BLaER1 treated with 17β-estradiol and CSF1 and Interleukin-3, amounts not matched to agents 10 nM and 100 nM (cell line): ENCODE measurements at regions not wholly inside any gene's neighbourhood (a gene's known extent, or its start where the extent isn't known, plus 50 kb on each side); places are given as distances from the start of the nearest gene placed in this dataset.

Source experiments
- H3K27ac ChIP-seq, 11 experiments: shearing (Covaris generic); formaldehyde crosslinking; 2 replicates each; pipeline ENCODE4 v1.8.1; 2022
- H3K27me3 ChIP-seq, 11 experiments: shearing (Covaris generic); formaldehyde crosslinking; 2 replicates each; pipeline ENCODE4 v1.8.1; 2022
- H3K36me3 ChIP-seq, 11 experiments: shearing (Covaris generic); formaldehyde crosslinking; 2 replicates each; pipeline ENCODE4 v1.8.1; 2022
- H3K4me1 ChIP-seq, 10 experiments: shearing (Covaris generic); formaldehyde crosslinking; 2 replicates each; pipeline ENCODE4 v1.8.1; 2022
- H3K4me2 ChIP-seq, 11 experiments: shearing (Covaris generic); formaldehyde crosslinking; 2 replicates each; pipeline ENCODE4 v1.8.1; 2022
- H3K4me3 ChIP-seq, 10 experiments: shearing (Covaris generic); formaldehyde crosslinking; 2 replicates each; pipeline ENCODE4 v1.8.1; 2022
- H3K9ac ChIP-seq, 11 experiments: shearing (Covaris generic); formaldehyde crosslinking; 2 replicates each; pipeline ENCODE4 v1.8.1; 2022
- H3K9me3 ChIP-seq, 11 experiments: shearing (Covaris generic); formaldehyde crosslinking; replicated peaks in 1 of 11; 2 replicates each; pipeline ENCODE4 v1.8.1; 2022
- H4K20me1 ChIP-seq, 11 experiments: shearing (Covaris generic); formaldehyde crosslinking; 2 replicates each; pipeline ENCODE4 v1.8.1; 2022
- Cebpa-rat ChIP-seq, 11 experiments: shearing (Covaris generic); IDR thresholded peaks; 2 replicates each; pipeline ENCODE4 v1.8.1; 2022

DNA sequence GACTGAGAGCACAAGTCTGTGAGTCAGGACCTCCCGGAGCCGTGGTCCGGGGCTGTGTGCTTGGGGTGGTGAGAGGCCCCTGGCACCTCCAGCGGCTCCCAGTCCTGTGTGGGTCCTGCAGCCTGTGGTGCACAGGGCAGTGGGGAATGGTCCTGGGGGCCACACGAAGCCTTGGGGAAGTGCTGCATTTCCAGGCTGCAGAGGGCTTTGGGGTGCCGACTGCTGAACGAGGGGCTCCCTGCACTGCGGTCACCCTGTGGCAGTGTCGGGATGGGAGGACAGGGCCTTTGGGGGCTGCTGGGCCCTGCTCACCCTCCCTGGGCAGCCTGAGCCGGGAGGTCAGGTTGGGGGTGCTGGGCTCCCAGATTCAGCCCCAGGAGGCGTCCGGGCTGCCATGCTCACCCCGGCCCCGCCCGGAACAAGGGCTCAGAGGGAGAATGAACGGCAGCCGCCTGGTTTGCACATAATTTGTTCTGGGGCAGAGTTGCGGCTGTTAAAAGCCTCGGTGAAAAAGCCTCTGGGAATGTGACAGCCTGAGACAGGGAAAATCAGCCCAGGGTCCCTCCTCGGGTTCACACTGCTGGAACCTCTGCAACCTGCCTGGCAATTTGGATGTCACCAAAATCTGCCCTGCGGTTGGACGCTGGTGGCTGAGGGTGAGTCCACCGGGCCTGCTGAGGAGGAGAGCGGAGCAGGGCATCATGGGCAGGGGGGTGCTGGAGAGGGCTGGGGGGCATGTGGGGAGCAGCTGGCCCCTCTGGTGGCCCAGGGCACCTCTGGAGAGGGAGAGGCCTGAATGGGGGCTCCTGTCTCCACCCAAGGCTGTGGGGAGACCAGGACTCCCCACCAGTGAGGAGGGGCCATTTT, 109.2 kb downstream of the KIF26A start:
- H3K9ac ChIP-seq, result no peak overlapping the region
- no peak overlapping the region for H3K4me3 ChIP-seq
- no peak overlapping the region for H3K4me2 ChIP-seq
- H3K27me3 ChIP-seq, result no peaks in the 10 kb centered on the region
- H3K4me1 ChIP-seq, result peaks cover 0 to 4% (median 3%) of the 10 kb centered on the region in 10 experiments; a peak in 15 of 20 replicates
- TF ChIP-seq Cebpa-rat (IDR thresholded peaks at IDR 0.05), result no peak
- 0 out of 22 replicates have a peak, but pooled peaks cover 0 to 5% (median 0%) of the 10 kb centered on the region in 11 experiments for H3K36me3 ChIP-seq
- no peaks in the 10 kb centered on the region; a peak in 1 of 22 replicates for H4K20me1 ChIP-seq
- peaks cover 23 to 37% (median 27%) of the 10 kb centered on the region in 11 experiments for H3K9me3 ChIP-seq
- H3K27ac ChIP-seq, result no peak overlapping the region

GRCh38 chr14:104248203-104249055, 110.0 kb downstream of the KIF26A start:
- Histone ChIP-seq H3K36me3 (0 out of 22 replicates have a peak, but pooled peaks cover 0 to 5% (median 0%) of the 10 kb centered on the region in 11 experiments), H3K27me3 (no peaks in the 10 kb centered on the region), H3K4me3 (no peak overlapping the region), H4K20me1 (no peaks in the 10 kb centered on the region; a peak in 1 of 22 replicates), H3K4me2 (no peak overlapping the region), H3K9ac (no peak overlapping the region), H3K4me1 (peaks cover 3 to 13% (median 12%) of the 10 kb centered on the region in 10 experiments), H3K9me3 (peaks cover 23 to 39% (median 27%) of the 10 kb centered on the region in 11 experiments), H3K27ac (no peak overlapping the region)
- no peak for TF ChIP-seq Cebpa-rat (IDR thresholded peaks at IDR 0.05)

DNA sequence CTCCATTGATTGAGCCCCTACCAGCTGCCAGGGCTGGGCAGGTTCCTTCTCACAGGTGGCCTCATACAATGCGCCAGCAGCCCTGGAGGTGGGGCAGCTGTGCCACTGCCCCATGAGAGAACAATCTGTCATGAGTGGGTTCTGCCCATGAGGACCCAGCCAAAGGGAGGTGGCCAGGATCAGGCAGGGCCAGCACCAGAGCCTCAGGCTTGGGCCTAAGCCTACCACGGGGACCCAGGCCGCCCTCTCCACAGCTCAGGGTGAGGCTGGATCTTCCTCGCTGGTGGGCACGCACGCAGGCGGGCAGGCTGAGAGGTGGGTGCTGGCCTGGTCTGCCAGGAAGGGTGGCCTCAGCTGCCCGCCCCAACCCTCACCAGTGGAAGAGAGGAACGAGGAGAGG, 110.7 kb downstream of the KIF26A start:
- Histone ChIP-seq H3K27me3 (peaks cover 0 to 2% (median 0%) of the 10 kb centered on the region in 11 experiments; a peak in 1 of 22 replicates), H4K20me1 (no peaks in the 10 kb centered on the region; a peak in 1 of 22 replicates), H3K4me3 (no peak overlapping the region), H3K4me1 (peaks cover 5 to 20% (median 18%) of the 10 kb centered on the region in 10 experiments), H3K9me3 (peaks cover 23 to 39% (median 26%) of the 10 kb centered on the region in 11 experiments), H3K27ac (no peak overlapping the region), H3K4me2 (no peak overlapping the region), H3K9ac (no peak overlapping the region), H3K36me3 (0 out of 22 replicates have a peak, but pooled peaks cover 0 to 5% (median 0%) of the 10 kb centered on the region in 11 experiments)
- TF ChIP-seq Cebpa-rat (IDR thresholded peaks at IDR 0.05), result no peak

DNA sequence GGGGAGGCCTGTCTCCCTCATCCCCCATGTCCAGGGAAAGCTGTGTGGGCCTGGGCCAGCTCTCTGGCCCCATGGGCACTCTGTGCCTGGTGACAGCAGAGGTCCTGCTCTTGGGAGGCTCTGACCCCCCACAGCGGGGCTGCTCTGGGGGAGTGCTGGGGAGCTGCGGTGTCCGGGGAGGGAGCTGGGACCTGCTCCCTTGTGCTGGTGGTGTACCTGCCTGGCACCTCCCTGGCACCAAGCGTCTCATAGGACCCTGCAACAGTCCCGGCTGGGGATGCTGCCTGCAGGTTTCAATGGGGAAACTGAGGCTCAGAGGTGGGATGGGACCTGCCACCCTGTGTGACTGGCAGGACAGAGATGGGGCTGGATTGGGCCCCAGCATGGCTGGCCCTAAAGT, 111.3 kb downstream of the KIF26A start:
- TF ChIP-seq Cebpa-rat (IDR thresholded peaks at IDR 0.05), result no peak

GRCh38 chr14:104250175-104250574, 111.8 kb downstream of the KIF26A start:
- peaks cover 13 to 28% (median 16%) of the 10 kb centered on the region in 11 experiments for H3K9me3 ChIP-seq
- H3K4me3 ChIP-seq, result no peak overlapping the region
- TF ChIP-seq Cebpa-rat (IDR thresholded peaks at IDR 0.05), result no peak
- 0 out of 22 replicates have a peak, but pooled peaks cover 0 to 5% (median 0%) of the 10 kb centered on the region in 11 experiments for H3K36me3 ChIP-seq
- H3K9ac ChIP-seq, result no peak overlapping the region
- peaks cover 5 to 30% (median 29%) of the 10 kb centered on the region in 10 experiments for H3K4me1 ChIP-seq
- no peak overlapping the region for H3K27ac ChIP-seq
- no peaks in the 10 kb centered on the region; a peak in 1 of 22 replicates for H4K20me1 ChIP-seq
- no peak overlapping the region for H3K4me2 ChIP-seq
- H3K27me3 ChIP-seq, result peaks cover 0 to 4% (median 0%) of the 10 kb centered on the region in 11 experiments; a peak in 1 of 22 replicates

More for the DNA sequence above, 111.3 kb downstream of the KIF26A start:
- H3K9ac ChIP-seq, result no peak overlapping the region
- H3K27ac ChIP-seq, result no peak overlapping the region
- H3K36me3 ChIP-seq, result 0 out of 22 replicates have a peak, but pooled peaks cover 0 to 5% (median 0%) of the 10 kb centered on the region in 11 experiments
- H3K27me3 ChIP-seq, result peaks cover 0 to 4% (median 0%) of the 10 kb centered on the region in 11 experiments; a peak in 1 of 22 replicates
- H3K4me3 ChIP-seq, result no peak overlapping the region
- no peaks in the 10 kb centered on the region; a peak in 1 of 22 replicates for H4K20me1 ChIP-seq
- peaks cover 18 to 33% (median 21%) of the 10 kb centered on the region in 11 experiments for H3K9me3 ChIP-seq
- peaks cover 5 to 26% (median 25%) of the 10 kb centered on the region in 10 experiments for H3K4me1 ChIP-seq
- H3K4me2 ChIP-seq, result no peak overlapping the region

- no peaks in the 10 kb centered on the region; a peak in 1 of 22 replicates for H4K20me1 ChIP-seq
- peaks cover 0 to 14% (median 4%) of the 10 kb centered on the region in 11 experiments; a peak in 9 of 22 replicates for H3K9me3 ChIP-seq
- peak overlapping the region in 3 of 11 experiments; percentile 4 to 53 (median 26); a peak in 4 of 22 replicates for H3K27ac ChIP-seq
- H3K9ac ChIP-seq, result peak overlapping the region in 4 of 11 experiments; percentile 5 to 47 (median 34); a peak in 4 of 22 replicates
- peaks cover 5 to 31% (median 29%) of the 10 kb centered on the region in 10 experiments for H3K4me1 ChIP-seq
- TF ChIP-seq Cebpa-rat (IDR thresholded peaks at IDR 0.05), result no peak
- H3K4me2 ChIP-seq, result peak overlapping the region in 10 of 11 experiments; percentile 35 to 97 (median 84); a peak in 18 of 22 replicates
- H3K27me3 ChIP-seq, result peaks cover 0 to 4% (median 0%) of the 10 kb centered on the region in 11 experiments; a peak in 1 of 22 replicates
- no peaks in the 10 kb centered on the region for H3K36me3 ChIP-seq
- H3K4me3 ChIP-seq, result no peak overlapping the region
These were observed 114.1 kb downstream of the KIF26A start for GRCh38 chr14:104252256-104253215.

DNA sequence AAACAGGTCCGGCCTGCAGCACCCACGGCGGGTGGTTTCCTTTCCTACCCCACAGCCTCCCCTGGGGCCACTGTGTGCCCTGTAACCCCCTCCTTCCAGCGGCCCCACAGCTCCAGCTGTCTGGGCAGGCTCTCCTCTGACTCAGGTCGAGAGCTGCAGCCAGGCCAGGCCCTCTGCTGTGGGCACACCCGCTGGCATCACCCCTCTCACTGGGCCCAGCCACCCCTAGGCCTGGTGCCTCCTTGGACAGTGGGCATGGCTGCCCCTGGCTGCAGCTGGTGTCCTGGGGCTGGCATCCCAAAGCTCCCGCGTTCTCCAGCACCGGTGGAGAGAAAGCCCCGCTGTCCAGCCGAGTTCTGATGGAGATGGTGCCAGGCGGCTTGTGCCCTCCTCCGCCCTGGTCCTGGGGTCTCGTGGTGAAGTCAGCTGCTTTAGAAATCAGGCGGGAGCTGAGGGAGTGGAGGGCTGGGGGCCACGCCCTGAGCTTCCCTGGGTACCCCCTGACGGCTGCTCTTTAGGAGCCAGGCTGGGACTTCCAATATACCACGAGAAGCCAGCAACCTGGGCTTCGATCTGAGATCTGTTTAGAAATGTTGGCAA, 114.9 kb downstream of the KIF26A start:
- Histone ChIP-seq H3K4me3 (no peak overlapping the region), H3K36me3 (no peaks in the 10 kb centered on the region), H3K9me3 (peaks cover 0 to 14% (median 4%) of the 10 kb centered on the region in 11 experiments; a peak in 9 of 22 replicates), H3K27ac (peak overlapping the region in 2 of 11 experiments; percentile 24 to 48; a peak in 3 of 22 replicates), H3K9ac (peak overlapping the region in 6 of 11 experiments; percentile 5 to 50 (median 34); a peak in 8 of 22 replicates), H3K4me2 (peak overlapping the region; percentile 29 to 97 (median 82); a peak in 21 of 22 replicates), H3K27me3 (peaks cover 0 to 4% (median 0%) of the 10 kb centered on the region in 11 experiments; a peak in 1 of 22 replicates), H3K4me1 (peaks cover 5 to 31% (median 29%) of the 10 kb centered on the region in 10 experiments), H4K20me1 (no peaks in the 10 kb centered on the region; a peak in 1 of 22 replicates)
- no peak for TF ChIP-seq Cebpa-rat (IDR thresholded peaks at IDR 0.05)
